PC-9 (cell line): ENCODE measurements at regions not wholly inside any gene's neighbourhood (a gene's known extent, or its start where the extent isn't known, plus 50 kb on each side); places are given as distances from the start of the nearest gene placed in this dataset.

Experiments
- BruUV-seq: library from RNA; stranded (reverse); fragments of 400-500 nt; replicated peaks from 2 replicates; lab custom pipeline; 2021; lab: Mats Ljungman, UMichigan
- CTCF ChIA-PET: fragments of 300-600 bp; sonication (Branson Sonifier 250); formaldehyde crosslinking; loops from one replicate; lab custom pipeline; 2022; ENCODE audit warnings: antibody characterized with exemption; lab: Charles Lee
- POLR2A ChIA-PET: fragments of 300-600 bp; sonication (Branson Sonifier 250); formaldehyde crosslinking; loops from one replicate; lab custom pipeline; 2022; ENCODE audit warnings: antibody characterized with exemption; ENCODE audit not compliant: unreplicated experiment; lab: Charles Lee
- DNase-seq, 2 experiments: peaks; one replicate each; pipeline versions ENCODE4 v3.0.0 to v3.0.0-alpha.2; 2015 to 2022; ENCODE audit warnings: mixed read lengths in 1 of 2
- H2AFZ ChIP-seq: fragments of 200-600 bp; sonication (generic); 2 replicates; pipeline ENCODE4 v1.8.1; 2017; ENCODE audit warnings: antibody characterized with exemption
- H3F3A ChIP-seq: fragments of 200-600 bp; sonication (generic); 2 replicates; pipeline ENCODE4 v1.8.1; 2017; ENCODE audit warnings: antibody characterized with exemption, mild to moderate bottlenecking, low read depth; ENCODE audit not compliant: insufficient read depth
- H3K27ac ChIP-seq: fragments of 200-600 bp; sonication (generic); 2 replicates; pipeline ENCODE4 v1.6.1; 2016; ENCODE audit warnings: mixed run types
- H3K27me3 ChIP-seq: fragments of 200-600 bp; sonication (generic); 2 replicates; pipeline ENCODE4 v1.6.1; 2016; ENCODE audit warnings: low read depth, mixed run types; ENCODE audit not compliant: insufficient read depth
- H3K36me3 ChIP-seq: fragments of 200-600 bp; sonication (generic); 2 replicates; pipeline ENCODE4 v1.6.1; 2016; ENCODE audit warnings: low read depth, mixed run types
- H3K4me1 ChIP-seq: fragments of 200-600 bp; sonication (generic); replicated peaks from 2 replicates; pipeline ENCODE4 v1.6.1; 2016; ENCODE audit warnings: mixed run types; ENCODE audit not compliant: insufficient read depth
- H3K4me2 ChIP-seq: fragments of 200-600 bp; sonication (generic); 2 replicates; pipeline ENCODE4 v1.6.1; 2017; ENCODE audit warnings: mixed run types
- H3K4me3 ChIP-seq: fragments of 200-600 bp; sonication (generic); 2 replicates; pipeline ENCODE4 v1.6.1; 2016; ENCODE audit warnings: mixed run types
- H3K79me2 ChIP-seq: fragments of 200-600 bp; sonication (generic); 2 replicates; pipeline ENCODE4 v1.6.1; 2017; ENCODE audit warnings: low read depth, mixed run types
- H3K9me2 ChIP-seq: fragments of 200-600 bp; sonication (generic); 2 replicates; pipeline ENCODE4 v1.8.1; 2017; ENCODE audit warnings: mild to moderate bottlenecking; ENCODE audit not compliant: insufficient read depth
- H3K9me3 ChIP-seq: fragments of 200-600 bp; sonication (generic); 2 replicates; pipeline ENCODE4 v1.8.1; 2016; ENCODE audit warnings: low read depth; ENCODE audit not compliant: insufficient read depth
- H4K20me1 ChIP-seq: fragments of 200-600 bp; sonication (generic); 2 replicates; pipeline ENCODE4 v1.8.1; 2017; ENCODE audit not compliant: insufficient read depth
- CTCF ChIP-seq: fragments of 200-600 bp; sonication (generic); conservative IDR thresholded peaks from 2 replicates; pipeline ENCODE4 v1.6.1; 2017; ENCODE audit warnings: mixed run types, antibody characterized with exemption, mild to moderate bottlenecking, moderate library complexity
- EZH2 ChIP-seq: fragments of 200-600 bp; sonication (generic); IDR thresholded peaks from 2 replicates; pipeline ENCODE4 v1.8.0; 2017; ENCODE audit warnings: antibody characterized with exemption, low read depth
- intact Hi-C: fragments of 100-400 bp; cut with micrococcal nuclease; formaldehyde crosslinking; loops from one replicate; pipeline ENCODE4 v1.10.0; 2022; ENCODE audit not compliant: unreplicated experiment

- Histone ChIP-seq H3K36me3 (no peaks in the 10 kb centered on the region; the same call in 1 of the 2 replicates), H3K4me1 (no peaks in the 10 kb centered on the region), H3K9me2 (no peaks in the 10 kb centered on the region), H3K4me2 (no peak overlapping the region), H3K79me2 (no peaks in the 10 kb centered on the region), H2AFZ (no peak overlapping the region), H4K20me1 (no peaks in the 10 kb centered on the region), H3K27me3 (no peaks in the 10 kb centered on the region), H3F3A (no peaks in the 10 kb centered on the region), H3K4me3 (no peak overlapping the region), H3K27ac (no peak overlapping the region), H3K9me3 (peaks cover 23% of the 10 kb centered on the region)
- intact Hi-C loops, result no loop called here
- no peak for DNase-seq
- CTCF ChIA-PET, result no interaction called here
- TF ChIP-seq EZH2 (no peak), CTCF (no peak)
- BruUV-seq, result no TSS peak
- POLR2A ChIA-PET, result no interaction called here
Observed at GRCh38 chr12:46506198-46506597, 133.6 kb upstream of the SLC38A2 start.

GRCh38 chr12:46504494-46504893 lies 131.9 kb upstream of the SLC38A2 start:
- ChIA-PET CTCF (no interaction called here), POLR2A (no interaction called here)
- no peak overlapping the region for H3K4me3 ChIP-seq
- H3K27me3 ChIP-seq, result no peaks in the 10 kb centered on the region
- H3K79me2 ChIP-seq, result no peaks in the 10 kb centered on the region
- no peaks in the 10 kb centered on the region; the same call in 1 of the 2 replicates for H3K36me3 ChIP-seq
- H3K9me2 ChIP-seq, result no peaks in the 10 kb centered on the region
- H3K27ac ChIP-seq, result no peak overlapping the region
- no peak for DNase-seq
- no TSS peak for BruUV-seq
- H3K9me3 ChIP-seq, result peaks cover 31% of the 10 kb centered on the region
- TF ChIP-seq EZH2, result no peak
- no peak for TF ChIP-seq CTCF
- intact Hi-C loops, result no loop called here
- H2AFZ ChIP-seq, result no peak overlapping the region
- no peaks in the 10 kb centered on the region for H4K20me1 ChIP-seq
- no peak overlapping the region for H3K4me2 ChIP-seq
- H3K4me1 ChIP-seq, result no peaks in the 10 kb centered on the region
- no peaks in the 10 kb centered on the region for H3F3A ChIP-seq

GRCh38 chr12:46503637-46504175 lies 131.1 kb upstream of the SLC38A2 start:
- DNase-seq, result no peak
- ChIA-PET CTCF (interaction anchor here (0.6 kb wide), 1 partner anchor 452 kb away, joined by 3 read pairs; no protein-coding TSS in a partner anchor), POLR2A (no interaction called here)
- Histone ChIP-seq H3K9me3 (peaks cover 35% of the 10 kb centered on the region), H2AFZ (no peak overlapping the region), H3K79me2 (no peaks in the 10 kb centered on the region), H3K4me2 (no peak overlapping the region), H3K9me2 (no peaks in the 10 kb centered on the region), H3K4me1 (no peaks in the 10 kb centered on the region), H3K27ac (no peak overlapping the region), H3K4me3 (no peak overlapping the region), H3K36me3 (no peaks in the 10 kb centered on the region; the same call in 1 of the 2 replicates), H4K20me1 (no peaks in the 10 kb centered on the region), H3F3A (no peaks in the 10 kb centered on the region), H3K27me3 (no peaks in the 10 kb centered on the region)
- intact Hi-C loops, result no loop called here
- no TSS peak for BruUV-seq
- no peak for TF ChIP-seq CTCF
- no peak for TF ChIP-seq EZH2
